ENCODE measurements at regions not wholly inside any gene's neighbourhood (a gene's known extent, or its start where the extent isn't known, plus 50 kb on each side); places are given as distances from the start of the nearest gene placed in this dataset.

DNA sequence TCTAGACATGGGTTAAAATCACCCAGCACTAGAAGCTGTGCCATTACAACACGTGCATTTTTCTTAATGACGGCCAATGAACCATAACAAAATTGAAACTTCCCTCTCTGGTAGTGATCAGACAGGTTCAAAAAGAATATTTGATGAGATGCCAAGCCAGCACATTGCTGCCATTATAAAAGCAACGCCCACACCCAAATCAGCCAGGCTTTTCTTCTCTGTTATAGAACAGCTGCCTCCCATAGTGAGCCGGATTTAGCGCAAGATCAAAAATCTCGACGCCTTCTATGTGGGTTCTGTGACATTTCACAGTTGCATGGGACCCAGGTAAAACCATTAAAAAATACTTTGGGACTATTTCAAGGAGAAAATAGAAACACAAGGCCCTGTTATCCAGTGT, 1158.0 kb downstream of the EFNB2 start:
- TF ChIP-seq CTCF (conservative IDR thresholded peaks at IDR 0.05; ENCODE audit: low read length) (no peak), EZH2phosphoT487 (IDR thresholded peaks at IDR 0.05; ENCODE audit: borderline replicate concordance, low read depth, low read length) (no peak)

All from OCI-LY7 (cell line).